ENCODE measurements at regions not wholly inside any gene's neighbourhood (a gene's known extent, or its start where the extent isn't known, plus 50 kb on each side); places are given as distances from the start of the nearest gene placed in this dataset.
"Not testable (repeated sequence)": the region's sequence is repeated elsewhere in the genome, so short reads cannot be mapped to it uniquely, and the experiment has no call there.

DNA sequence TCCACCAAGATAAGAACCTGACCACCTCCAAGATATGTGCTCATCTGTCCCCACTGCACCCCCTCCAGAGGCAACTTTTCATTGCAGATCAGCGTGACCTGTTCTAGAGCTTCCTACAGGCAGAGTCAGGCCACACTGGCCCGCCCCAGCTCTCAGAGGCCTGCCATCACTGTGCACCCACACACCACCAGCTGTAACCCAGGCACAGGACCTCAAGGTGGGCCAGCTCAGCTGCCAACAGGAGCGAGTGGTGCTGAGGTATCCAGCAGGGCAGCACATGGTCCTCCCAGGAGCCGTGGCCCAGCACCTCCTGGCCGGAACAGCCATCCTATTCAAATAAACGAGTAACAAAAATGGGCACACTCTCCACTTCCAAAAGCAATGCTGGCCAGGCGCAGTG, 189.9 kb upstream of the FOXD4L5 start:
- not testable (repeated sequence) for H3K9me2 ChIP-seq (replicated peaks; ENCODE audit: low read depth, low read length); H2AFZ ChIP-seq (ENCODE audit: low read length); H3K27me3 ChIP-seq (ENCODE audit: insufficient read depth, low read length, poor library complexity, severe bottlenecking); H3K4me2 ChIP-seq (ENCODE audit: low read depth, low read length, poor library complexity, severe bottlenecking); H3K9me3 ChIP-seq (ENCODE audit: insufficient read depth, low read depth, low read length); H3K4me3 ChIP-seq (ENCODE audit: low read length, poor library complexity, severe bottlenecking); H3K79me2 ChIP-seq (ENCODE audit: insufficient read depth, low read length); H3F3A ChIP-seq (ENCODE audit: low read depth); H4K20me1 ChIP-seq (ENCODE audit: insufficient read depth, low read length, poor library complexity, severe bottlenecking); H3K36me3 ChIP-seq (ENCODE audit: insufficient read depth, low read length); H3K9ac ChIP-seq (ENCODE audit: low read depth, low read length, poor library complexity, severe bottlenecking); H3K4me1 ChIP-seq (ENCODE audit: insufficient read depth, low read length, poor library complexity, severe bottlenecking)

- not testable (repeated sequence) for H4K20me1 ChIP-seq (ENCODE audit: insufficient read depth, low read length, poor library complexity, severe bottlenecking); H3K9me3 ChIP-seq (ENCODE audit: insufficient read depth, low read depth, low read length); H3K79me2 ChIP-seq (ENCODE audit: insufficient read depth, low read length)
Observed at GRCh38 chr9:65473059-65473822, 188.2 kb upstream of the FOXD4L5 start.

GRCh38 chr9:65471106-65471505, 186.1 kb upstream of the FOXD4L5 start:
- H3K4me1 ChIP-seq (ENCODE audit: insufficient read depth, low read length, poor library complexity, severe bottlenecking); H3K27me3 ChIP-seq (ENCODE audit: insufficient read depth, low read length, poor library complexity, severe bottlenecking); H3K4me2 ChIP-seq (ENCODE audit: low read depth, low read length, poor library complexity, severe bottlenecking); H3K4me3 ChIP-seq (ENCODE audit: low read length, poor library complexity, severe bottlenecking); H4K20me1 ChIP-seq (ENCODE audit: insufficient read depth, low read length, poor library complexity, severe bottlenecking); H3K9ac ChIP-seq (ENCODE audit: low read depth, low read length, poor library complexity, severe bottlenecking); H3K9me2 ChIP-seq (replicated peaks; ENCODE audit: low read depth, low read length); H3K79me2 ChIP-seq (ENCODE audit: insufficient read depth, low read length); H3K36me3 ChIP-seq (ENCODE audit: insufficient read depth, low read length); H3F3A ChIP-seq (ENCODE audit: low read depth); H2AFZ ChIP-seq (ENCODE audit: low read length); H3K9me3 ChIP-seq (ENCODE audit: insufficient read depth, low read depth, low read length): not testable (repeated sequence)

More at GRCh38 chr9:65473059-65473822, 188.2 kb upstream of the FOXD4L5 start:
- H2AFZ ChIP-seq (ENCODE audit: low read length); H3K9ac ChIP-seq (ENCODE audit: low read depth, low read length, poor library complexity, severe bottlenecking); H3K36me3 ChIP-seq (ENCODE audit: insufficient read depth, low read length); H3K4me1 ChIP-seq (ENCODE audit: insufficient read depth, low read length, poor library complexity, severe bottlenecking); H3K9me2 ChIP-seq (replicated peaks; ENCODE audit: low read depth, low read length); H3F3A ChIP-seq (ENCODE audit: low read depth); H3K4me2 ChIP-seq (ENCODE audit: low read depth, low read length, poor library complexity, severe bottlenecking); H3K4me3 ChIP-seq (ENCODE audit: low read length, poor library complexity, severe bottlenecking); H3K27me3 ChIP-seq (ENCODE audit: insufficient read depth, low read length, poor library complexity, severe bottlenecking): not testable (repeated sequence)

DNA sequence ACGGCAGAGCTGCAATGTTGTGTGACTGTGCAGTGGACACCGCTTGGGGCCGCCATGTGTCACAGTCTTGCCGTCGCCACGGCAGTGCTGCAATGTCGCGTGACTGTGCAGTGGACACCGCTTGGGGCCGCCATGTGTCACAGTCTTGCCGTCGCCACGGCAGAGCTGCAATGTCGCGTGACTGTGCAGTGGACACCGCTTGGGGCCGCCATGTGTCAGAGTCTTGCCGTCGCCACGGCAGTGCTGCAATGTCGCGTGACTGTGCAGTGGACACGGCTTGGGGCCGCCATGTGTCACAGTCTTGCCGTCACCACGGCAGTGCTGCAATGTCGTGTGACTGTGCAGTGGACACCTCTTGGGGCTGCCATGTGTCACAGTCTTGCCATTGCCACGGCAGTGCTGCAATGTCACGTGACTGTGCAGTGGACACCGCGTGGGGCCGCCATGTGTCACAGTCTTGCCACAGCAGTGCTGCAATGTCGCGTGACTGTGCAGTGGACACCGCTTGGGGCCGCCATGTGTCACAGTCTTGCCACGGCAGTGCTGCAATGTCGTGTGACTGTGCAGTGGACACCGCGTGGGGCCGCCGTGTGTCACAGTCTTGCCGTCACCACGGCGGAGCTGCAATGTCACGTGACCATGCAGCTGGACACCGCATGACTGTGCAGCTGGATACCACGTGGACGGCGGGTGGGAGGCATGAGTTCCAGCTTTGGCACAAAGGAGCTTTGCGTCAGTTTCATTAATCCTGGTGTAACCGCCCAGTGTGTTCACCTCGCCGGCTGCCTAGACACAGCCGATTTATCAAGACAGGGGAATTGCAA, 182.1 kb upstream of the FOXD4L5 start:
- not testable (repeated sequence) for H3K79me2 ChIP-seq (ENCODE audit: insufficient read depth, low read length); H3K9ac ChIP-seq (ENCODE audit: low read depth, low read length, poor library complexity, severe bottlenecking); H3K9me2 ChIP-seq (replicated peaks; ENCODE audit: low read depth, low read length); H3K4me1 ChIP-seq (ENCODE audit: insufficient read depth, low read length, poor library complexity, severe bottlenecking); H4K20me1 ChIP-seq (ENCODE audit: insufficient read depth, low read length, poor library complexity, severe bottlenecking); H3K4me3 ChIP-seq (ENCODE audit: low read length, poor library complexity, severe bottlenecking); H3K4me2 ChIP-seq (ENCODE audit: low read depth, low read length, poor library complexity, severe bottlenecking); H2AFZ ChIP-seq (ENCODE audit: low read length); H3K36me3 ChIP-seq (ENCODE audit: insufficient read depth, low read length); H3K27me3 ChIP-seq (ENCODE audit: insufficient read depth, low read length, poor library complexity, severe bottlenecking); H3K9me3 ChIP-seq (ENCODE audit: insufficient read depth, low read depth, low read length); H3F3A ChIP-seq (ENCODE audit: low read depth)

- not testable (repeated sequence) for H3K9me2 ChIP-seq (replicated peaks; ENCODE audit: low read depth, low read length); H3F3A ChIP-seq (ENCODE audit: low read depth); H3K9me3 ChIP-seq (ENCODE audit: insufficient read depth, low read depth, low read length); H3K9ac ChIP-seq (ENCODE audit: low read depth, low read length, poor library complexity, severe bottlenecking); H3K4me3 ChIP-seq (ENCODE audit: low read length, poor library complexity, severe bottlenecking); H3K27me3 ChIP-seq (ENCODE audit: insufficient read depth, low read length, poor library complexity, severe bottlenecking); H3K79me2 ChIP-seq (ENCODE audit: insufficient read depth, low read length); H2AFZ ChIP-seq (ENCODE audit: low read length); H3K36me3 ChIP-seq (ENCODE audit: insufficient read depth, low read length); H4K20me1 ChIP-seq (ENCODE audit: insufficient read depth, low read length, poor library complexity, severe bottlenecking); H3K4me2 ChIP-seq (ENCODE audit: low read depth, low read length, poor library complexity, severe bottlenecking); H3K4me1 ChIP-seq (ENCODE audit: insufficient read depth, low read length, poor library complexity, severe bottlenecking)
Observed at GRCh38 chr9:65465246-65465895, 180.4 kb upstream of the FOXD4L5 start.

DNA sequence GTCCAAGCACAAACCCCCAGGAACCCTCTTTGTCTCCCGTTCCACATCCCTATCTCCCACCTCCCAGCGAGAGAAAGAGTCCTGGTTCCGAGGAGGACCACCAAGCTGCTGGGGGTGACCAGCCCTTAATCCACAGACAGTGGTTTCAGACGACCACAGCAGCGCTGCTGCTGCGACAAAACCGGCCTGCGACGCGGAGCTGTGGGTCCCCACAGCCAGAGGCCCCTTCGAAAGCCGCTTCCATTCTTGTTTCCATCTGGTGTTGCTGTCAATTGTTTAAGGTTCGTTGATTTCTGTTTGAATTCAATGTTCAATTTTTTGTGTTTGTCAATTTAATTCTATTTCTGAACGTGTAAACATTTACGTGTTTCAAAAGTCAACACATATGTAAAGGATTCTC, 177.5 kb upstream of the FOXD4L5 start:
- not testable (repeated sequence) for H4K20me1 ChIP-seq (ENCODE audit: insufficient read depth, low read length, poor library complexity, severe bottlenecking); H3K27me3 ChIP-seq (ENCODE audit: insufficient read depth, low read length, poor library complexity, severe bottlenecking); H2AFZ ChIP-seq (ENCODE audit: low read length); H3K9me3 ChIP-seq (ENCODE audit: insufficient read depth, low read depth, low read length); H3K4me1 ChIP-seq (ENCODE audit: insufficient read depth, low read length, poor library complexity, severe bottlenecking); H3K9ac ChIP-seq (ENCODE audit: low read depth, low read length, poor library complexity, severe bottlenecking); H3K4me2 ChIP-seq (ENCODE audit: low read depth, low read length, poor library complexity, severe bottlenecking); H3F3A ChIP-seq (ENCODE audit: low read depth); H3K4me3 ChIP-seq (ENCODE audit: low read length, poor library complexity, severe bottlenecking); H3K79me2 ChIP-seq (ENCODE audit: insufficient read depth, low read length); H3K36me3 ChIP-seq (ENCODE audit: insufficient read depth, low read length); H3K9me2 ChIP-seq (replicated peaks; ENCODE audit: low read depth, low read length)
